ENCODE measurements at regions not wholly inside any gene's neighbourhood (a gene's known extent, or its start where the extent isn't known, plus 50 kb on each side); places are given as distances from the start of the nearest gene placed in this dataset.

DNA sequence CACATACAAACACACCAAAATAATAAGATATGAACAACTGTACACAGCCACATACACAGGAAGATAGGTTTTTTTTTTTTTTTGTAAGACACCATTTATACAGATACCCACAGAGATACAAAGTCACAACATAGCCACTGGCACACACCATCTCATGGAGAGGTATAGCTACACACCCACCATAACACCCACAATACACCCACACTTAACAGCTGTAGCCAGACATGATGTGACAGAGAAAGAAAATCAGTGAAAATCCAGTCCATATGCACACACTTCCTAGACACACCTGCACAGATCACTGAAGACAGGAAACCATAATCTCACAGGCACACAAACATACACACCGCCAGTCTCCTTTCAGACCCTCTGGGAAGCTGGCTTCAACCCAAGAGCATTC lies 62.4 kb upstream of the PAX2 start:
- Histone ChIP-seq H3K79me2 (ENCODE audit: control insufficient read depth, insufficient read depth, low read length) (no peaks in the 10 kb centered on the region), H2AFZ (ENCODE audit: low read depth, low read length) (no peak overlapping the region), H3K4me2 (ENCODE audit: insufficient read depth, low read length) (no peak overlapping the region), H3K4me3 (replicated peaks in 1 of 3; ENCODE audit: insufficient read depth in 1 of 3, low read depth in 1 of 3, low read length in 3 of 3) (no peak overlapping the region), H3K27ac (ENCODE audit: insufficient read depth, low read depth, low read length) (no peak overlapping the region), H3K9me1 (replicated peaks; ENCODE audit: control insufficient read depth, extremely low read depth, insufficient read depth, low read length) (no peaks in the 10 kb centered on the region), H3K9ac (replicated peaks; ENCODE audit: extremely low read depth, insufficient read depth, low read length) (no peak overlapping the region), H4K20me1 (replicated peaks; ENCODE audit: control insufficient read depth, extremely low read depth, insufficient read depth, low read length) (no peaks in the 10 kb centered on the region), H3K27me3 (ENCODE audit: control insufficient read depth in 2 of 2, insufficient read depth in 2 of 2, low read length in 2 of 2) (peaks cover 49 to 64% of the 10 kb centered on the region in 2 experiments), H3K36me3 (ENCODE audit: control insufficient read depth in 2 of 2, extremely low read depth in 1 of 2, insufficient read depth in 2 of 2, low read length in 2 of 2) (no peaks in the 10 kb centered on the region), H3K4me1 (ENCODE audit: control insufficient read depth, extremely low read depth, insufficient read depth, low read length) (no peaks in the 10 kb centered on the region), H3K9me3 (replicated peaks; ENCODE audit: control insufficient read depth, insufficient read depth, low read length) (no peaks in the 10 kb centered on the region)
- CTCF ChIA-PET, result no interaction called here
- DNase-seq (ENCODE audit: low read depth, low spot score) (no peak), FAIRE-seq (no peak)
- BruUV-seq (replicated peaks), result no TSS peak
- dilution Hi-C loops (cut with MboI; ENCODE audit: extremely low pct_ligation_motif_present, low sequenced_read_pairs), result no loop called here
- POLR2A ChIA-PET, result no interaction called here
- intact Hi-C loops (cut with micrococcal nuclease), result no loop called here
- TF ChIP-seq, protein P1, sequence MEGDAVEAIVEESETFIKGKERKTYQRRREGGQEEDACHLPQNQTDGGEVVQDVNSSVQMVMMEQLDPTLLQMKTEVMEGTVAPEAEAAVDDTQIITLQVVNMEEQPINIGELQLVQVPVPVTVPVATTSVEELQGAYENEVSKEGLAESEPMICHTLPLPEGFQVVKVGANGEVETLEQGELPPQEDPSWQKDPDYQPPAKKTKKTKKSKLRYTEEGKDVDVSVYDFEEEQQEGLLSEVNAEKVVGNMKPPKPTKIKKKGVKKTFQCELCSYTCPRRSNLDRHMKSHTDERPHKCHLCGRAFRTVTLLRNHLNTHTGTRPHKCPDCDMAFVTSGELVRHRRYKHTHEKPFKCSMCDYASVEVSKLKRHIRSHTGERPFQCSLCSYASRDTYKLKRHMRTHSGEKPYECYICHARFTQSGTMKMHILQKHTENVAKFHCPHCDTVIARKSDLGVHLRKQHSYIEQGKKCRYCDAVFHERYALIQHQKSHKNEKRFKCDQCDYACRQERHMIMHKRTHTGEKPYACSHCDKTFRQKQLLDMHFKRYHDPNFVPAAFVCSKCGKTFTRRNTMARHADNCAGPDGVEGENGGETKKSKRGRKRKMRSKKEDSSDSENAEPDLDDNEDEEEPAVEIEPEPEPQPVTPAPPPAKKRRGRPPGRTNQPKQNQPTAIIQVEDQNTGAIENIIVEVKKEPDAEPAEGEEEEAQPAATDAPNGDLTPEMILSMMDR (IDR thresholded peaks at IDR 0.05; ENCODE audit: extremely low read depth in 1 of 2, insufficient read depth in 1 of 2, low read depth in 1 of 2, low read length in 2 of 2), result no peak
- no peak for TF ChIP-seq FOS (IDR thresholded peaks at IDR 0.05; ENCODE audit: borderline replicate concordance, insufficient read depth, low read length)
- TF ChIP-seq POLR2A (IDR thresholded peaks at IDR 0.05; ENCODE audit: low read depth, low read length), result no peak
- TF ChIP-seq EZH2 (IDR thresholded peaks at IDR 0.05; ENCODE audit: borderline replicate concordance, low read depth, low read length, severe bottlenecking), result no peak
- no peak for TF ChIP-seq GATA2 (IDR thresholded peaks at IDR 0.05; ENCODE audit: insufficient read depth, insufficient read length, low read depth, low read length)
- TF ChIP-seq POLR2AphosphoS5 (IDR thresholded peaks at IDR 0.05; ENCODE audit: insufficient read depth, low read depth, low read length), result no peak
- TF ChIP-seq, protein P2, sequence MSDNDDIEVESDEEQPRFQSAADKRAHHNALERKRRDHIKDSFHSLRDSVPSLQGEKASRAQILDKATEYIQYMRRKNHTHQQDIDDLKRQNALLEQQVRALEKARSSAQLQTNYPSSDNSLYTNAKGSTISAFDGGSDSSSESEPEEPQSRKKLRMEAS (IDR thresholded peaks at IDR 0.05; ENCODE audit: insufficient read depth, insufficient read length), result no peak
- no peak for TF ChIP-seq JUN (IDR thresholded peaks at IDR 0.05; ENCODE audit: borderline replicate concordance, insufficient read depth, insufficient read length, low read depth)
- no peak for TF ChIP-seq MYC (IDR thresholded peaks at IDR 0.05; ENCODE audit: low read depth, low read length)

Data from endothelial cell of umbilical vein (primary cell).